Ishikawa (cell line): ENCODE measurements at regions not wholly inside any gene's neighbourhood (a gene's known extent, or its start where the extent isn't known, plus 50 kb on each side); places are given as distances from the start of the nearest gene placed in this dataset.

ENCODE experiments used
- CEBPB ChIP-seq: IDR thresholded peaks from 2 replicates; pipeline ENCODE4 v1.6.1; 2012
- CREB1 ChIP-seq: IDR thresholded peaks from 2 replicates; pipeline ENCODE4 v1.6.1; 2012; ENCODE audit warnings: low read depth
- EGR1 ChIP-seq: IDR thresholded peaks from 2 replicates; pipeline ENCODE4 v1.6.1; 2012
- EP300 ChIP-seq: IDR thresholded peaks from 2 replicates; pipeline ENCODE4 v1.6.1; 2012; ENCODE audit warnings: borderline replicate concordance
- FOXM1 ChIP-seq: IDR thresholded peaks from 2 replicates; pipeline ENCODE4 v1.6.1; 2012; ENCODE audit warnings: low read depth, borderline replicate concordance
- MAX ChIP-seq: IDR thresholded peaks from 2 replicates; pipeline ENCODE4 v1.6.1; 2012
- NFIC ChIP-seq: IDR thresholded peaks from 2 replicates; pipeline ENCODE4 v1.6.1; 2012
- RAD21 ChIP-seq: IDR thresholded peaks from 2 replicates; pipeline ENCODE4 v1.6.1; 2012; ENCODE audit warnings: low read depth
- REST ChIP-seq: IDR thresholded peaks from 2 replicates; pipeline ENCODE4 v1.6.1; 2012; ENCODE audit warnings: low read depth, mild to moderate bottlenecking
- TAF1 ChIP-seq: IDR thresholded peaks from 2 replicates; pipeline ENCODE4 v1.6.1; 2012; ENCODE audit warnings: low read depth, mild to moderate bottlenecking
- TCF12 ChIP-seq: IDR thresholded peaks from 2 replicates; pipeline ENCODE4 v1.6.1; 2012; ENCODE audit warnings: low read depth
- TEAD4 ChIP-seq: IDR thresholded peaks from 2 replicates; pipeline ENCODE4 v1.6.1; 2012
- USF1 ChIP-seq: IDR thresholded peaks from 2 replicates; pipeline ENCODE4 v1.6.1; 2012
- YY1 ChIP-seq: IDR thresholded peaks from 2 replicates; pipeline ENCODE4 v1.6.1; 2012; ENCODE audit warnings: low read depth
- ZBTB7A ChIP-seq: IDR thresholded peaks from 2 replicates; pipeline ENCODE4 v1.6.1; 2012; ENCODE audit warnings: low read depth

GRCh38 chr5:145429170-145429569 is 406.0 kb downstream of the PRELID2 start:
- no peak for TF ChIP-seq MAX
- TF ChIP-seq YY1: no peak
- TF ChIP-seq ZBTB7A: no peak
- TF ChIP-seq REST: no peak
- TF ChIP-seq TEAD4: no peak
- no peak for TF ChIP-seq RAD21
- TF ChIP-seq EGR1: no peak

- TF ChIP-seq USF1: no peak
- no peak for TF ChIP-seq CEBPB
- TF ChIP-seq TCF12: no peak
- TF ChIP-seq MAX: no peak
- TF ChIP-seq YY1: no peak
- no peak for TF ChIP-seq ZBTB7A
Observed at GRCh38 chr5:145408048-145408341, 427.1 kb downstream of the PRELID2 start.

GRCh38 chr5:145407300-145408047 is 427.7 kb downstream of the PRELID2 start:
- TF ChIP-seq NFIC: no peak
- TF ChIP-seq CEBPB: no peak
- TF ChIP-seq EP300: no peak
- no peak for TF ChIP-seq TEAD4
- no peak for TF ChIP-seq ZBTB7A
- no peak for TF ChIP-seq REST
- TF ChIP-seq TCF12: no peak
- TF ChIP-seq TAF1: no peak
- TF ChIP-seq MAX: no peak
- no peak for TF ChIP-seq RAD21
- TF ChIP-seq EGR1: no peak
- no peak for TF ChIP-seq CREB1
- no peak for TF ChIP-seq YY1
- TF ChIP-seq USF1: no peak
- TF ChIP-seq FOXM1: no peak

- TF ChIP-seq FOXM1 (no peak), TCF12 (no peak), RAD21 (no peak), REST (no peak), EP300 (no peak), ZBTB7A (no peak), YY1 (no peak), CREB1 (no peak), TAF1 (no peak), USF1 (no peak), EGR1 (no peak), MAX (no peak), TEAD4 (no peak), CEBPB (no peak), NFIC (no peak)
Observed at GRCh38 chr5:145403992-145404391, 431.1 kb downstream of the PRELID2 start.
